T1000 (cell line): ENCODE measurements at regions not wholly inside any gene's neighbourhood (a gene's known extent, or its start where the extent isn't known, plus 50 kb on each side); places are given as distances from the start of the nearest gene placed in this dataset.
"Not testable (repeated sequence)": the region's sequence is repeated elsewhere in the genome, so short reads cannot be mapped to it uniquely, and the experiment has no call there.

Source experiments
- DNase-seq: peaks from one replicate; lab custom pipeline; 2025; ENCODE audit warnings: mixed read lengths; lab: John Stamatoyannopoulos, UW

GRCh38 chr3:70486414-70487017, 174.1 kb upstream of the MDFIC2 start:
- DNase-seq, result no peak

- no peak for DNase-seq
Observed at GRCh38 chr3:70476174-70476573, 163.7 kb upstream of the MDFIC2 start.

GRCh38 chr3:70471464-70472342, 159.3 kb upstream of the MDFIC2 start:
- DNase-seq, result no peak

GRCh38 chr3:70466096-70466495, 153.7 kb upstream of the MDFIC2 start:
- DNase-seq, result no peak

GRCh38 chr3:70464876-70465275, 152.4 kb upstream of the MDFIC2 start:
- no peak for DNase-seq

- DNase-seq, result no peak
Observed at GRCh38 chr3:70464465-70464864, 152.0 kb upstream of the MDFIC2 start.

GRCh38 chr3:70450220-70450619, 137.8 kb upstream of the MDFIC2 start:
- not testable (repeated sequence) for DNase-seq

GRCh38 chr3:70435422-70435821, 123.0 kb upstream of the MDFIC2 start:
- peak; percentile 26 for DNase-seq

GRCh38 chr3:70433091-70433490, 120.7 kb upstream of the MDFIC2 start:
- DNase-seq, result no peak

- DNase-seq, result no peak
Observed at GRCh38 chr3:70431911-70432310, 119.5 kb upstream of the MDFIC2 start.

- no peak for DNase-seq
Observed at GRCh38 chr3:70426071-70426470, 113.6 kb upstream of the MDFIC2 start.

GRCh38 chr3:70421506-70421905, 109.1 kb upstream of the MDFIC2 start:
- no peak for DNase-seq

GRCh38 chr3:70409018-70409417, 96.6 kb upstream of the MDFIC2 start:
- no peak for DNase-seq

GRCh38 chr3:70400194-70400593, 87.8 kb upstream of the MDFIC2 start:
- no peak for DNase-seq

GRCh38 chr3:70393881-70394612, 81.6 kb upstream of the MDFIC2 start:
- no peak for DNase-seq

- no peak for DNase-seq
Observed at GRCh38 chr3:70392227-70392626, 79.8 kb upstream of the MDFIC2 start.

- no peak for DNase-seq
Observed at GRCh38 chr3:70387889-70388288, 75.5 kb upstream of the MDFIC2 start.

- no peak for DNase-seq
Observed at GRCh38 chr3:70386846-70387245, 74.4 kb upstream of the MDFIC2 start.

GRCh38 chr3:70386043-70386442, 73.6 kb upstream of the MDFIC2 start:
- DNase-seq, result no peak

GRCh38 chr3:70383360-70383831, 71.0 kb upstream of the MDFIC2 start:
- no peak for DNase-seq

- DNase-seq, result no peak
Observed at GRCh38 chr3:70374179-70374578, 61.7 kb upstream of the MDFIC2 start.
